Right lobe of liver (tissue), 6 donors: ENCODE measurements at regions not wholly inside any gene's neighbourhood (a gene's known extent, or its start where the extent isn't known, plus 50 kb on each side); places are given as distances from the start of the nearest gene placed in this dataset.
A peak's percentile ranks its signal among the peaks of the same experiment; 100 is the strongest.

Experiments
- ATAC-seq, 4 donors: fragments of 200-7000 bp; cut with Tn5 transposase; one replicate each; pipeline ENCODE4 v1.9.1; 2020; ENCODE audit warnings: mild to moderate bottlenecking in 4 of 4, moderate library complexity in 4 of 4
- DNase-seq, 3 donors: peaks; one replicate each; pipeline ENCODE4 v3.0.0-alpha.2; 2020
- H3K27ac ChIP-seq, 3 donors: fragments of 200-600 bp; one replicate each; pipeline ENCODE4 v1.8.0; 2022
- H3K27me3 ChIP-seq, 2 donors: fragments of 200-600 bp; one replicate each; pipeline ENCODE4 v1.8.0; 2022
- H3K36me3 ChIP-seq, 4 donors: fragments of 200-600 bp; sonication (generic) in 1 of 4; one replicate each; pipeline versions ENCODE4 v1.5.1 to v1.8.0; 2017 to 2022; ENCODE audit warnings: control low read depth in 1 of 4
- H3K4me1 ChIP-seq, 4 donors: fragments of 200-600 bp; sonication (generic) in 1 of 4; one replicate each; pipeline versions ENCODE4 v1.5.1 to v1.8.0; 2017 to 2022; ENCODE audit warnings: control low read depth in 1 of 4
- H3K4me3 ChIP-seq, 3 donors: fragments of 200-600 bp; one replicate each; pipeline ENCODE4 v1.8.0; 2022
- H3K9me3 ChIP-seq, 4 donors: fragments of 200-600 bp; sonication (generic) in 1 of 4; one replicate each; pipeline versions ENCODE4 v1.5.1 to v1.8.0; 2017 to 2022; ENCODE audit warnings: control low read depth in 1 of 4
- CTCF ChIP-seq, 4 donors: fragments of 200-600 bp in 3 of 4; fragments of 450-650 bp in 1 of 4; IDR thresholded peaks; one replicate each; pipeline versions ENCODE4 v1.5.1 to v1.8.0; 2016 to 2022; ENCODE audit warnings: antibody characterized with exemption in 4 of 4, mild to moderate bottlenecking in 2 of 4
- POLR2A ChIP-seq: fragments of 450-650 bp; IDR thresholded peaks from one replicate; pipeline ENCODE4 v1.6.1; 2017; ENCODE audit warnings: antibody characterized with exemption, mild to moderate bottlenecking
- WGBS: methylation state at CpG from one replicate; pipeline ENCODE4 v1.1.6; 2018; ENCODE audit warnings: low coverage, low lambda C conversion rate; ENCODE audit not compliant: insufficient coverage; ENCODE audit errors: missing lambda C conversion rate; 5-methylcytosine and 5-hydroxymethylcytosine counted together
- intact Hi-C, 2 donors: fragments of 100-400 bp; cut with DNase I; formaldehyde crosslinking; loops; one replicate each; pipeline versions ENCODE4 v1.11.2 to v1.14.1; 2022
- donor health status: DM: no; HTN: yes; CAD: no.
- donor health status: DM: no; HTN: no; CAD: no.
- donor health status: DM: no; HTN: no; CAD: no.
- donor health status: DM: no; HTN: yes; CAD: no.
- donor health status: DM: no; HTN: yes; CAD: no.

- intact Hi-C loops, result no loop called here
- DNase-seq (no peak), ATAC-seq (no peak)
- Histone ChIP-seq H3K27me3 (no peaks in the 10 kb centered on the region), H3K4me1 (no peaks in the 10 kb centered on the region), H3K4me3 (no peak overlapping the region), H3K36me3 (no peaks in the 10 kb centered on the region), H3K9me3 (no peaks in the 10 kb centered on the region), H3K27ac (no peak overlapping the region)
- no CpG with 5 or more reads among the region's 3 CpGs for WGBS
- TF ChIP-seq POLR2A (no peak), CTCF (IDR thresholded peaks at IDR 0.05) (no peak)
Measured at GRCh38 chr22:48721395-48721669, 1106.3 kb downstream of the BRD1 start.

- Histone ChIP-seq H3K9me3 (no peaks in the 10 kb centered on the region), H3K4me1 (no peaks in the 10 kb centered on the region), H3K27me3 (no peaks in the 10 kb centered on the region), H3K4me3 (no peak overlapping the region), H3K36me3 (no peaks in the 10 kb centered on the region), H3K27ac (no peak overlapping the region)
- 31% methylated on average over 3 of the region's 20 CpGs for WGBS
- no peak for TF ChIP-seq CTCF (IDR thresholded peaks at IDR 0.05)
- no peak for TF ChIP-seq POLR2A
- ATAC-seq, result no peak
- intact Hi-C loops, result no loop called here
- peak in 1 of 3 donors; percentile 44 for DNase-seq
Measured at GRCh38 chr22:48720662-48721394, 1106.8 kb downstream of the BRD1 start.

GRCh38 chr22:48719978-48720661 is 1107.6 kb downstream of the BRD1 start:
- no peaks in the 10 kb centered on the region for H3K9me3 ChIP-seq
- peak in 1 of 3 donors; percentile 33 for DNase-seq
- ATAC-seq, result no peak
- H3K27me3 ChIP-seq, result no peaks in the 10 kb centered on the region
- H3K27ac ChIP-seq, result no peak overlapping the region
- intact Hi-C loops, result no loop called here
- no peak overlapping the region for H3K4me3 ChIP-seq
- TF ChIP-seq CTCF (IDR thresholded peaks at IDR 0.05) (no peak), POLR2A (no peak)
- no peaks in the 10 kb centered on the region for H3K4me1 ChIP-seq
- 67% methylated on average over 18 of the region's 23 CpGs for WGBS
- H3K36me3 ChIP-seq, result no peaks in the 10 kb centered on the region

GRCh38 chr22:48718818-48719500 is 1108.7 kb downstream of the BRD1 start:
- Histone ChIP-seq H3K4me3 (no peak overlapping the region), H3K9me3 (no peaks in the 10 kb centered on the region), H3K4me1 (no peaks in the 10 kb centered on the region), H3K36me3 (no peaks in the 10 kb centered on the region), H3K27me3 (no peaks in the 10 kb centered on the region), H3K27ac (no peak overlapping the region)
- TF ChIP-seq POLR2A (no peak), CTCF (IDR thresholded peaks at IDR 0.05) (no peak)
- DNase-seq, result peak in 1 of 3 donors; percentile 22
- intact Hi-C loops, result no loop called here
- no peak for ATAC-seq
- 42% methylated on average over 10 of the region's 22 CpGs for WGBS
